DMS 273 treated with DMSO at 0.1 percent for 48 hours (cell line): ENCODE measurements at regions not wholly inside any gene's neighbourhood (a gene's known extent, or its start where the extent isn't known, plus 50 kb on each side); places are given as distances from the start of the nearest gene placed in this dataset.

ENCODE experiments used
- DNase-seq: peaks from one replicate; lab custom pipeline; 2025; lab: John Stamatoyannopoulos, UW

GRCh38 chr6:56407883-56408410, 160.6 kb upstream of the COL21A1 start:
- DNase-seq = no peak

- DNase-seq = no peak
Observed at GRCh38 chr6:56406276-56407269, 159.2 kb upstream of the COL21A1 start.

GRCh38 chr6:56404599-56404998, 157.2 kb upstream of the COL21A1 start:
- no peak for DNase-seq

- DNase-seq = no peak
Observed at GRCh38 chr6:56403745-56404144, 156.4 kb upstream of the COL21A1 start.

- DNase-seq = no peak
Observed at GRCh38 chr6:56401477-56402070, 154.2 kb upstream of the COL21A1 start.

- no peak for DNase-seq
Observed at GRCh38 chr6:56400273-56400672, 152.9 kb upstream of the COL21A1 start.

- DNase-seq = no peak
Observed at GRCh38 chr6:56399672-56400263, 152.4 kb upstream of the COL21A1 start.

- no peak for DNase-seq
Observed at GRCh38 chr6:56399250-56399671, 151.9 kb upstream of the COL21A1 start.

- no peak for DNase-seq
Observed at GRCh38 chr6:56396435-56396834, 149.1 kb upstream of the COL21A1 start.

- no peak for DNase-seq
Observed at GRCh38 chr6:56393615-56394612, 146.5 kb upstream of the COL21A1 start.

GRCh38 chr6:56388415-56388755, 141.0 kb upstream of the COL21A1 start:
- DNase-seq = no peak

GRCh38 chr6:56387621-56388414, 140.4 kb upstream of the COL21A1 start:
- no peak for DNase-seq

- no peak for DNase-seq
Observed at GRCh38 chr6:56386717-56387116, 139.3 kb upstream of the COL21A1 start.

- no peak for DNase-seq
Observed at GRCh38 chr6:56385981-56386593, 138.7 kb upstream of the COL21A1 start.

- no peak for DNase-seq
Observed at GRCh38 chr6:56383160-56383559, 135.8 kb upstream of the COL21A1 start.

- DNase-seq = no peak
Observed at GRCh38 chr6:56382416-56382940, 135.1 kb upstream of the COL21A1 start.

GRCh38 chr6:56381801-56382251, 134.4 kb upstream of the COL21A1 start:
- DNase-seq = no peak

- DNase-seq = no peak
Observed at GRCh38 chr6:56380476-56380875, 133.1 kb upstream of the COL21A1 start.

GRCh38 chr6:56378966-56379585, 131.7 kb upstream of the COL21A1 start:
- DNase-seq = no peak
